ENCODE measurements at regions not wholly inside any gene's neighbourhood (a gene's known extent, or its start where the extent isn't known, plus 50 kb on each side); places are given as distances from the start of the nearest gene placed in this dataset.

GRCh38 chr6:167392631-167393316 is 67.9 kb downstream of the TTLL2 start:
- peaks cover 7% of the 10 kb centered on the region for H3K27me3 Mint-ChIP-seq
- no peaks in the 10 kb centered on the region for H3K36me3 Mint-ChIP-seq
- DNase-seq (ENCODE audit: extremely low spot score, unreplicated experiment): no peak
- TF ChIP-seq CTCF (conservative IDR thresholded peaks at IDR 0.05): no peak
- H3K27ac Mint-ChIP-seq: no peak overlapping the region
- peaks cover 4% of the 10 kb centered on the region for H3K4me1 Mint-ChIP-seq (ENCODE audit: unreplicated experiment)
- H3K9me3 Mint-ChIP-seq: no peaks in the 10 kb centered on the region
- H3K4me3 Mint-ChIP-seq: peak overlapping the region; percentile 27

- Mint-ChIP-seq H3K4me3 (no peak overlapping the region), H3K4me1 (ENCODE audit: unreplicated experiment) (peaks cover 4% of the 10 kb centered on the region), H3K36me3 (no peaks in the 10 kb centered on the region), H3K9me3 (no peaks in the 10 kb centered on the region), H3K27ac (no peak overlapping the region), H3K27me3 (peaks cover 7% of the 10 kb centered on the region)
- no peak for DNase-seq (ENCODE audit: extremely low spot score, unreplicated experiment)
- no peak for TF ChIP-seq CTCF (conservative IDR thresholded peaks at IDR 0.05)
These were observed 68.8 kb downstream of the TTLL2 start for GRCh38 chr6:167393731-167394130.

- Mint-ChIP-seq H3K27ac (no peak overlapping the region), H3K27me3 (peaks cover 7% of the 10 kb centered on the region), H3K36me3 (no peaks in the 10 kb centered on the region), H3K4me1 (ENCODE audit: unreplicated experiment) (peaks cover 4% of the 10 kb centered on the region), H3K9me3 (no peaks in the 10 kb centered on the region), H3K4me3 (no peak overlapping the region)
- TF ChIP-seq CTCF (conservative IDR thresholded peaks at IDR 0.05): no peak
- DNase-seq (ENCODE audit: extremely low spot score, unreplicated experiment): no peak
These were observed 69.5 kb downstream of the TTLL2 start for GRCh38 chr6:167394339-167394738.

GRCh38 chr6:167394820-167395219 is 69.9 kb downstream of the TTLL2 start:
- peaks cover 4% of the 10 kb centered on the region for H3K4me1 Mint-ChIP-seq (ENCODE audit: unreplicated experiment)
- H3K36me3 Mint-ChIP-seq: no peaks in the 10 kb centered on the region
- H3K27me3 Mint-ChIP-seq: peaks cover 7% of the 10 kb centered on the region
- no peaks in the 10 kb centered on the region for H3K9me3 Mint-ChIP-seq
- no peak for TF ChIP-seq CTCF (conservative IDR thresholded peaks at IDR 0.05)
- no peak for DNase-seq (ENCODE audit: extremely low spot score, unreplicated experiment)
- H3K27ac Mint-ChIP-seq: no peak overlapping the region
- no peak overlapping the region for H3K4me3 Mint-ChIP-seq

- Mint-ChIP-seq H3K4me1 (ENCODE audit: unreplicated experiment) (peaks cover 4% of the 10 kb centered on the region), H3K27me3 (peaks cover 8% of the 10 kb centered on the region), H3K9me3 (no peaks in the 10 kb centered on the region), H3K36me3 (no peaks in the 10 kb centered on the region), H3K27ac (no peak overlapping the region), H3K4me3 (no peak overlapping the region)
- no peak for DNase-seq (ENCODE audit: extremely low spot score, unreplicated experiment)
- no peak for TF ChIP-seq CTCF (conservative IDR thresholded peaks at IDR 0.05)
These were observed 71.3 kb downstream of the TTLL2 start for GRCh38 chr6:167396068-167396658.
